Hepatocyte (in vitro differentiated cells): ENCODE measurements at regions not wholly inside any gene's neighbourhood (a gene's known extent, or its start where the extent isn't known, plus 50 kb on each side); places are given as distances from the start of the nearest gene placed in this dataset.

Experiments
- EZH2 ChIP-seq: fragments of 200-600 bp; sonication (generic); IDR thresholded peaks from 2 replicates; pipeline ENCODE4 v1.6.1; 2016; ENCODE audit warnings: antibody characterized with exemption, mild to moderate bottlenecking, borderline replicate concordance
- EZH2phosphoT487 ChIP-seq: fragments of 200-600 bp; sonication (generic); IDR thresholded peaks from one replicate; pipeline ENCODE4 v1.6.1; 2018; ENCODE audit warnings: antibody characterized with exemption, mild to moderate bottlenecking, low read depth, moderate library complexity; ENCODE audit not compliant: unreplicated experiment, severe bottlenecking
- TF ChIP-seq, protein P1 (sequence below): fragments of 200-600 bp; sonication (generic); IDR thresholded peaks from 2 replicates; pipeline ENCODE4 v1.5.1; 2016; ENCODE audit warnings: antibody characterized with exemption, mild to moderate bottlenecking; ENCODE audit not compliant: poor library complexity

DNA sequence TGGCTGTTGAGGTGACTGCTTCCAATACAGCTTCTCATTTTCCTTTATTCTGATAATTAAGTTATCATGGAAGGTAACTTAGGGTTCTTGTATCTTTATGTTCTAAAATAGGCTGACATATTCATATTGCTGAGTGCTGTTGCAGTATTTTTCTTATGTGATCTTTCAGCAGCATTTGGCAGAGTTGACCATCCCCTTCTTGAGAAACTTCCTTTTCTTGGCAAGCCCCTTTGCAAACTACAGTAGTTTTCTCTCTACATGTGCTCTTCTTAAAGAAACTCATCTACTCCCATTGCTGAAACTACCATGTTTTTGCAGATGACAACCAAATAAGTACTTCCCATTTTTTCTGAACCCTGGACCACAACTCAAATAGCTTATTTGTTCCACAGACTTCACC, 476.5 kb upstream of the TRIB2 start:
- TF ChIP-seq, protein P1, sequence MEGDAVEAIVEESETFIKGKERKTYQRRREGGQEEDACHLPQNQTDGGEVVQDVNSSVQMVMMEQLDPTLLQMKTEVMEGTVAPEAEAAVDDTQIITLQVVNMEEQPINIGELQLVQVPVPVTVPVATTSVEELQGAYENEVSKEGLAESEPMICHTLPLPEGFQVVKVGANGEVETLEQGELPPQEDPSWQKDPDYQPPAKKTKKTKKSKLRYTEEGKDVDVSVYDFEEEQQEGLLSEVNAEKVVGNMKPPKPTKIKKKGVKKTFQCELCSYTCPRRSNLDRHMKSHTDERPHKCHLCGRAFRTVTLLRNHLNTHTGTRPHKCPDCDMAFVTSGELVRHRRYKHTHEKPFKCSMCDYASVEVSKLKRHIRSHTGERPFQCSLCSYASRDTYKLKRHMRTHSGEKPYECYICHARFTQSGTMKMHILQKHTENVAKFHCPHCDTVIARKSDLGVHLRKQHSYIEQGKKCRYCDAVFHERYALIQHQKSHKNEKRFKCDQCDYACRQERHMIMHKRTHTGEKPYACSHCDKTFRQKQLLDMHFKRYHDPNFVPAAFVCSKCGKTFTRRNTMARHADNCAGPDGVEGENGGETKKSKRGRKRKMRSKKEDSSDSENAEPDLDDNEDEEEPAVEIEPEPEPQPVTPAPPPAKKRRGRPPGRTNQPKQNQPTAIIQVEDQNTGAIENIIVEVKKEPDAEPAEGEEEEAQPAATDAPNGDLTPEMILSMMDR = no peak
- TF ChIP-seq EZH2phosphoT487 (no peak), EZH2 (no peak)
